ENCODE measurements at regions not wholly inside any gene's neighbourhood (a gene's known extent, or its start where the extent isn't known, plus 50 kb on each side); places are given as distances from the start of the nearest gene placed in this dataset.

DNA sequence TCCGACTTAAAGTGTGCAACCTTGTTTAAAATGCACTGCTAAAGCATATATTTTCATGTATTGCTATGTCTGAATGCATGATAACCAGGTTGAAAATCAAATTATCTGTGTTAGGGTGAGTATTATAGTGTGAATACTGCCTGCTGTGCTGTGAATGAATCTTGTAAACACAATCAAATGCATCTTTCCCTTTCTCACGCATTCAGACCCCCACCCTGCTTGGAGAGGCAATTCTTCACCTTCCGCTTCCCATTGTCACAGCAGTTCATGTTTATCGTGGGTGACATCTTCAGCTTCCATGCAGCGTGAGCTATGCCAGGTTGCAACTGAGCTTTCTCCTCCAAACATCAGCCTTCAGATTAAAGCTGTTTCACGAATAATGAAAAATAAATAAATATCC lies 418.0 kb downstream of the MEIS1 start:
- TF ChIP-seq, protein P1, sequence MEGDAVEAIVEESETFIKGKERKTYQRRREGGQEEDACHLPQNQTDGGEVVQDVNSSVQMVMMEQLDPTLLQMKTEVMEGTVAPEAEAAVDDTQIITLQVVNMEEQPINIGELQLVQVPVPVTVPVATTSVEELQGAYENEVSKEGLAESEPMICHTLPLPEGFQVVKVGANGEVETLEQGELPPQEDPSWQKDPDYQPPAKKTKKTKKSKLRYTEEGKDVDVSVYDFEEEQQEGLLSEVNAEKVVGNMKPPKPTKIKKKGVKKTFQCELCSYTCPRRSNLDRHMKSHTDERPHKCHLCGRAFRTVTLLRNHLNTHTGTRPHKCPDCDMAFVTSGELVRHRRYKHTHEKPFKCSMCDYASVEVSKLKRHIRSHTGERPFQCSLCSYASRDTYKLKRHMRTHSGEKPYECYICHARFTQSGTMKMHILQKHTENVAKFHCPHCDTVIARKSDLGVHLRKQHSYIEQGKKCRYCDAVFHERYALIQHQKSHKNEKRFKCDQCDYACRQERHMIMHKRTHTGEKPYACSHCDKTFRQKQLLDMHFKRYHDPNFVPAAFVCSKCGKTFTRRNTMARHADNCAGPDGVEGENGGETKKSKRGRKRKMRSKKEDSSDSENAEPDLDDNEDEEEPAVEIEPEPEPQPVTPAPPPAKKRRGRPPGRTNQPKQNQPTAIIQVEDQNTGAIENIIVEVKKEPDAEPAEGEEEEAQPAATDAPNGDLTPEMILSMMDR (tag by site-specific recombination; IDR thresholded peaks at IDR 0.05): no peak
- no peak for TF ChIP-seq ZNF311 (tag by site-specific recombination; IDR thresholded peaks at IDR 0.05; ENCODE audit: borderline replicate concordance)
- TF ChIP-seq, protein P2, sequence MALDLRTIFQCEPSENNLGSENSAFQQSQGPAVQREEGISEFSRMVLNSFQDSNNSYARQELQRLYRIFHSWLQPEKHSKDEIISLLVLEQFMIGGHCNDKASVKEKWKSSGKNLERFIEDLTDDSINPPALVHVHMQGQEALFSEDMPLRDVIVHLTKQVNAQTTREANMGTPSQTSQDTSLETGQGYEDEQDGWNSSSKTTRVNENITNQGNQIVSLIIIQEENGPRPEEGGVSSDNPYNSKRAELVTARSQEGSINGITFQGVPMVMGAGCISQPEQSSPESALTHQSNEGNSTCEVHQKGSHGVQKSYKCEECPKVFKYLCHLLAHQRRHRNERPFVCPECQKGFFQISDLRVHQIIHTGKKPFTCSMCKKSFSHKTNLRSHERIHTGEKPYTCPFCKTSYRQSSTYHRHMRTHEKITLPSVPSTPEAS (tag by site-specific recombination; IDR thresholded peaks at IDR 0.05): no peak
- TF ChIP-seq, protein P3, sequence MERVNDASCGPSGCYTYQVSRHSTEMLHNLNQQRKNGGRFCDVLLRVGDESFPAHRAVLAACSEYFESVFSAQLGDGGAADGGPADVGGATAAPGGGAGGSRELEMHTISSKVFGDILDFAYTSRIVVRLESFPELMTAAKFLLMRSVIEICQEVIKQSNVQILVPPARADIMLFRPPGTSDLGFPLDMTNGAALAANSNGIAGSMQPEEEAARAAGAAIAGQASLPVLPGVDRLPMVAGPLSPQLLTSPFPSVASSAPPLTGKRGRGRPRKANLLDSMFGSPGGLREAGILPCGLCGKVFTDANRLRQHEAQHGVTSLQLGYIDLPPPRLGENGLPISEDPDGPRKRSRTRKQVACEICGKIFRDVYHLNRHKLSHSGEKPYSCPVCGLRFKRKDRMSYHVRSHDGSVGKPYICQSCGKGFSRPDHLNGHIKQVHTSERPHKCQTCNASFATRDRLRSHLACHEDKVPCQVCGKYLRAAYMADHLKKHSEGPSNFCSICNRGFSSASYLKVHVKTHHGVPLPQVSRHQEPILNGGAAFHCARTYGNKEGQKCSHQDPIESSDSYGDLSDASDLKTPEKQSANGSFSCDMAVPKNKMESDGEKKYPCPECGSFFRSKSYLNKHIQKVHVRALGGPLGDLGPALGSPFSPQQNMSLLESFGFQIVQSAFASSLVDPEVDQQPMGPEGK (tag by site-specific recombination; IDR thresholded peaks at IDR 0.05): no peak
- TF ChIP-seq TCF7L2 (IDR thresholded peaks at IDR 0.05; ENCODE audit: borderline replicate concordance, low read depth, low read length): no peak
- TF ChIP-seq REPIN1 (tag by site-specific recombination; IDR thresholded peaks at IDR 0.05; ENCODE audit: low read depth): no peak
- TF ChIP-seq ZNF211 (tag by site-specific recombination; IDR thresholded peaks at IDR 0.05; ENCODE audit: low read depth): no peak
- no peak for TF ChIP-seq ZNF274 (IDR thresholded peaks at IDR 0.05; ENCODE audit: low read length)
- TF ChIP-seq ZNF274 (tag by site-specific recombination; IDR thresholded peaks at IDR 0.05; ENCODE audit: borderline replicate concordance): no peak
